NCI-H748 treated with DMSO at 0.1 percent for 48 hours (cell line): ENCODE measurements at regions not wholly inside any gene's neighbourhood (a gene's known extent, or its start where the extent isn't known, plus 50 kb on each side); places are given as distances from the start of the nearest gene placed in this dataset.

Experiments used
- DNase-seq: peaks from one replicate; lab custom pipeline; 2025; lab: John Stamatoyannopoulos, UW

DNA sequence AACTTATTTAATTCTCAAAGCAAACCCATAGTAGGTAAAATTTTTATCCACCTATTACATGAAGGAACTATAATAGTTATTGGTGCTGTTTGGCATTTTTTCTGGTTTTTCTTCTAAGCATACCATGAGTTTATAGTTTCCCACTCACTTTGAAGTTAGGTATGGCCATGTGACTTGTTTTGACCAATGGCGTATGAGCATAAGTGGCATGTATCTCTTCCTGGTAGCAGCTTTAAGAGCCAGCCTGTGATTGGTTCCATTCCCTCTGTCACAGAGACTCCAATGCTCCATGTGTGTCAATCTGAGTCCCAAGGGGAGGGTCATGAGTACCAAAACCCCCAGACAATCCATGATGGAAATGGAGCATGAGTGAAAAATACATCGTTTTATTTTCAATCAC lies 282.9 kb upstream of the N4BP1 start:
- no peak for DNase-seq

DNA sequence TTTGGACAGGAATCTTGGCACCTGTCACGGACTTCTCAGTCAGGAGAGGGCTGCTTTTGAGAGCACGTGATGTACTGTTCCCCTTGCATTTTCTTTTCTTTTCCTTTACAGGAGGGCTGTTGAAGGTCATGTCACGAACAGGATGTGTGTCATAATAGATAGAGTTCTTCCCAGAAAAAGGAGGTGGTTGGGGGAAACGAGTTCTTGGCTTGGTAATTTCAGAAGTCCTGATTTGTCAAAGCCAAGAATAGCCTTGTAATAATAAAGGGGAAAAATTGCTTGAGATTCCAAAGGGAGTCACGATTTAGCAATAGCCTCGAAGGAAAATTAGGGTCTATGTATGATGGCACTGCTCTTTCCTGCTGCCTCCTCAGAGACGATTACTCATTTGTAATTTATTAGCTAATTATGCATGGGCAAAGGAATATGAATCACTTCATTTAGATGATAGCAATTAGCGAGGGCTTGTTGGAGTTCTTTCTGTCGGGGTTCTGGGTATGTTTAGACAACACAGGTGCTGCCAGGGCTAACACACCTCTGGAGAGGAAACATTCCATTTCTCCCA lies 277.7 kb upstream of the N4BP1 start:
- no peak for DNase-seq

DNA sequence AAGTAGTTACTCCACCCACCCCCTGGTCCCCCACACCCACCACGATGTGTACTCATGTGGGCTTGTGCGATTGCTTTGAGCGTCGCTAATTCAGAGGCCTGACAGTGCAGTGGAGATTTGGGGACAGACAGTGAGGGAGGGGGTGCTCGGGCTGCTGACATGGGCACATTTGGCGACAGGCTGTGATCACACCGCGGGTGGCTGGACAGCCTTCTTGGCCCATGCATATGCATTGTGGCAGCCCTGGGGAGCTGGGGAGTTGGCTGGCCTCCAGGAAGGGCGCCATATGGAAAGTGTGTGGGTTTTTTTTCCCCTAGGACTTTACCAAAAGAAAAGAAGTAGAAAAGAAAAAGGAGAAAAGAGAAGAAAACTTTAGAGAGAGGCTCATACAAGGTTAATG lies 275.5 kb upstream of the N4BP1 start:
- no peak for DNase-seq

DNA sequence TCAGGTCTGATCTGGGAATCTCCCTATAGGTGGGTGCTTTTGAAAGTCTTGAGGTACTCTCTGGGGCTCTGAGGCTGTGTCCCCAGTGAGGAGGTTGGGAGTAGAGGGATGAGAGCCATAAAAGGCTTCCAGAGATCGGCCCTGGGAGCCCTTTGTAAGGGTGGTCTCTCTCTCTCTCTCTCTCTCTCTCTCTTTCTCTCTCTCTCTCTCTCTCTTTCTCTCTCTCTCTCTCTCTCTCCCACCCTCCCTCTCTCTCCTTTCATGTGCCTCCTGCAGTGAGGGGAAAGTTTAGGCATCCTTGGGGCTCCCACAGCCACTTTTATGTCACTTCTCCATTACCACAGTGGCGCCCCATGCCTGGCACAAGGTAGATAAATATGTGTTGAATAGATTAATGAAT lies 271.3 kb upstream of the N4BP1 start:
- no peak for DNase-seq

DNA sequence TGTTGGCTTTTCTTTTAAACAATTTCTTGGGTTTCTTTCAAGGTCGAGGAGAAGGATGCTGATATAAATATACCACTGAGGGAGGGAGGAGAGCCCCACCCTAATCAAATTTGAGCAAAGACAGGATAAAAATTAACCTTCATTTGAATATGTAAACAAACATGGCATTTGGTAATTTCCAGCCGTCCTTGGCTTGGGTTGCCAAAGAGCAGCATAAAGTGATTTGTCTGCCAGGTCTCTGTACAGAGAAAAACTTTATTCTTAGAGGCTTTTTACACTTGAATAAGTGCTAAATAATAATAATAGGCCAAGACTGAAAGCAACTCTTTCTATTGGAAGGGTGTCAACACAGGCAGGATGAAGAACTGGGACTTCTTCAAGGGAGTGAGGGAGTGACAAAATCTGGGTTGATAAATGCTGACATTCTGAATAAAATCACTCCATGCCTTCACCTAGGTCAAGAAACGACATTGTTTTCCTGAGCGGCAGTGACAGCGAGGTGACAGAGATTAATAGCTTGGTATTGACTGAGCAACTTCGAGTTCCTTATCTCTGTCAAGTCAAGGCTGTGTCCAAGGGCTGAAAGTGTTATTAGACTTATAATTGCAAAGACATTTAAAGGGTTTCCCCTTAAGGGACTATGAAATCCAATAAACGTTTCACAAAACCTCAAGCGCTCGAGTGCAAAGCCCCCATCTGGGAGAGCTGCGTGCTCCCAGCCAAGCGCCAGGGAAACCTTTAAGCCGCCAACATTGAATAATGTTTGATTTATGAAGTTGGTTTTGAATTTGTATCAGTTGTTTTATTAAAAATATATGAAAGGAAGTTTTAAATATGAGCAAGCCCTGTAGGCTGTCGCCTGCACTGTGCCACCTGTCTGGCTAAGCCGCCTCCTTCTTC lies 269.5 kb upstream of the N4BP1 start:
- no peak for DNase-seq

DNA sequence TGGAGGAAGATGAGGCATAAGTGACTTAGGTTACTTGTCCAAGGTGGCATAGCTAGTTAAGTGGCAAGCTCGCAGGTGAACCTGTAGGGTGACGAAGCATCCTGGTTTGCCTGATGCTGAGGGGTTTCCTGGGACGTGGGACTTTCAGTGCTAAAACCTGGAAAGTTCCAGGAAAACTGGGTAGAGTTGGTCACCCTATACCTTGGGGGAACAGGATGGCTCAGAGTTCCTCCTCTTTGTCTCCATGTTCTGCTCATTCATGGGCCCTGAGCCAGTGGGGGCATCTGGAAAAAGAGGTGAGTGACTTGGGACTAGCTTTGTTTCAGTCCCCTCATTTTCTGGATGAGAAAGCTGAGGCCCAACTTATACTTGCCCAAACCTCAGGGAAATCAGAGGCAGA lies 268.0 kb upstream of the N4BP1 start:
- no peak for DNase-seq

DNA sequence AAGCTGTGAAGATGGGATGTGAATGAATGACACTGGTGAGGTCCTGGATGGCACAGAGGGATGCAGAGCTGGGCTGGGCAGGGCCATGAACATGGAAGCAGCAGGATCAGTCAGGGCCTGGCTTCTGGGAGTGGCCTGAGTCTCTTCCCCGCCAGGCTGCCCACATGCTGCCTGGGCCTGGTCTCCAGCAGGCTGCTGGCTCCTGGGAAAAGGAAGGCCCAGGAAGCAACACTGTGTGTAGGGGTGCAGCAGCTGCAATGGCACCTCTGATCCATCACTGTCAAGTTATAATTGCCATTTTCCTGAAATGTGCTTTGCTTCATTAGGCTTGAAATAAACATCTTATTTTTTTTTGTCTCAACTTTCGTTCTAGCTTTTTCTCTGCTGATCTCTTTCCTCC lies 260.2 kb upstream of the N4BP1 start:
- DNase-seq, result no peak

DNA sequence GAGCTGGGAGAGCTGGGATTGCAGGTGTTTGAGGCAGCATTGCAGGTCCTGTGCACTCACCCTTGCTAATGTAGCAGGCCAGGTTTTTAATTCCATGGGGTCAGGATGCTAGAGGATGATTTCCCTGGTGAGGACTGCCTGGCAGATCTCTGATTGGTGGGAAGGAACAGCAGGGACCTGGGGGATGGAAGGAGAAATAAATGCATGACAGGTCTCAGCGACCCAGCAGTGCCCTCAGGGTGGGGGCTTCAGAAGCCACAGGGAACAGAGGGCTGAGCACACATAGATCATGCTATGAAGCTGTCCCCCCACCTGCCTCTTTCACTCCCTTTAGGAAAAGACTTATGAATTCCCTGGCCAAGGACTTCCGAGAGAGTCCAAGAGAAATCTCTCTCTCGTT lies 255.5 kb upstream of the N4BP1 start:
- no peak for DNase-seq

DNA sequence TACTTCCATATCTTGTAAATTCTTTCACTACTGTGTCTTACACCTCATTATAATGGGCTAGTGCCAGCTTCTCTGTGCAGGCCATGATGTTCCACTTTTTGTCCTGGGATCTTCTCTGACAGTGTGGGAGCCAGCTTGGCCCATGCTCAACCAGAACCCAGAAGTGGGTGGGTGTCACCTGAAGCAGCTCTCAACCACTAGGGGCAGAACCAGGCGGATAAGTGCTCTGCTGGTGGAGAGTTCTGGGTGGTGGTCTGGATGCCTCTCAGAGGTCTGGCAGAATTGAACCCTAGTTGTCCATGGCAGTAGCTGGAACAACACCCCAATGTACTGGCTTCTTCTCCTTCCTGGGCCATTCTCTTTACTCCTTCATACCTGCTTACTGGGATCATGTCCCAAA lies 254.1 kb upstream of the N4BP1 start:
- DNase-seq, result no peak

DNA sequence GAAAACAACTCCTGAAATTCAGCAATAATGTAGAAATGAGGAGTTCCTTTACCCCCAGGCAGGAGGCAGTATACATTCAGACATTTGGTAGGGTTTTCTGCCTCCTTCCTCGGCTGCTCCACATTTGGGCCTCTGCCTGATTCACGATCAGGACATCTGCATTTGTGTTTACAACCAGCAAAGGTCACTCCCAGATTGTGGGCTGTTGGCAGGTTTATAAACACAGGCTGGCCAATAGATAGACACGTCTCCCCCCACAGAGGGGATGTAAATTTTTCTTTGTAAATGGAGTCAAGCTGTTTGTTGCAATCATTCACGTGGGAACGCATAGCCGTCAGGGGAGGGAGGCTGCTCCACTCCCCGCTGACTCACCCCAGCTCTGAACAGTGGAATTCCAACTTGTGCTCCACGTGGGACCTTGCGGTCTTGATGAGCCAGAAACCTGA lies 252.1 kb upstream of the N4BP1 start:
- DNase-seq, result no peak

DNA sequence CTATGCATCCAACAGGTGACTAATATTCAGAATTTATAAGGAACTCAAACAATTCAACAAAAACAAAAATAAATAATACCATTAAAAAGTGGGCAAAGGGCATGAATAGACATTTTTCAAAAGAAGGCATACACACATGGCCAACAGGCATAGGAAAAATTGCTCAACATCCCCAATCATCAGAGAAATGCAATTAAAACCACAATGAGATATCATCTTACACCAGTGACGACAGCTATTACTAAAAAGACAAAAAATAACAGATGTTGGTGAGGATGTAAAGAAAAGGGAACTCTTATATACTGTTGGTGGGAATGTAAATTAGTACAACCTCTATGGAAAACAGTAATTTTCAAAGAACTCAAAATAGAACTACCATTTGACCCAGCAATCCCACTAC lies 250.4 kb upstream of the N4BP1 start:
- no peak for DNase-seq

DNA sequence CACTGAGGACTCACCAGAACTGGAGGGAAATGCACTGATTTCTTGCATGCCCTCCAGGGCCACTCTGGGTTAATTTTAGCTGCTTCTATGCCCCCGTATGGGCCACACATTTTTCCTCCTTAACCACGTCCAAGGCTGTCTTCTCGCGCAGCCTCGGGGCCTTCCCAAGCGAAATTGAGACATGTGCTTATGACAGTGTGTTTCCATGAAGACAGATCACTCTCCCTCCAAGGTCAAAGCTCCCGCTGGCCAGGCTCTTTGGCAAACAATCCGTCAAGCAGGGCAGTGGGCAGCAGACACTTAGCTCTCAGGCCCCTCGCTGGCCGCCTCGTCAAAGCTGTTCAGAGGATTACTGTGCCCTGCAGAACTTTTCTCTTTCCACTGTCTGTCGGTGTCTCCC lies 243.0 kb upstream of the N4BP1 start:
- no peak for DNase-seq

DNA sequence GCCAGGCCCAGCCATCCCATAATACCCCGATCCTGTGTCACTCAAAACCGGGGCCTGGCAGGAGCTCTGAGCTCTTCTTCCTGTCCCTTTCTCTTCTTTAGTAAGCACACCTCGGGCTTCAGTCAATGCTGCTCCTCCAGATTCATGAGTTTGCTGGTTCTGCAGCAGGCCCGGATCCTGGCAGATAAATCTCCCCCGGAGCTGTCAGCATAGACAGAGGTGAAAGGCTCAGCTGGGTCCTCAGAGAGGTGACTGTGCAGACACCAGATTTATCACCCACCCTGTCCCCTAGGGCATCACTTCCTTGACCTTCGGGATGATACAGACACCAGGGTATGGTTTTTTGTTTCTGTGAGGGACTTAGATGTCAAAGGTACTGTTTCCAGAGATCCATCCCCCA lies 242.5 kb upstream of the N4BP1 start:
- DNase-seq, result no peak

DNA sequence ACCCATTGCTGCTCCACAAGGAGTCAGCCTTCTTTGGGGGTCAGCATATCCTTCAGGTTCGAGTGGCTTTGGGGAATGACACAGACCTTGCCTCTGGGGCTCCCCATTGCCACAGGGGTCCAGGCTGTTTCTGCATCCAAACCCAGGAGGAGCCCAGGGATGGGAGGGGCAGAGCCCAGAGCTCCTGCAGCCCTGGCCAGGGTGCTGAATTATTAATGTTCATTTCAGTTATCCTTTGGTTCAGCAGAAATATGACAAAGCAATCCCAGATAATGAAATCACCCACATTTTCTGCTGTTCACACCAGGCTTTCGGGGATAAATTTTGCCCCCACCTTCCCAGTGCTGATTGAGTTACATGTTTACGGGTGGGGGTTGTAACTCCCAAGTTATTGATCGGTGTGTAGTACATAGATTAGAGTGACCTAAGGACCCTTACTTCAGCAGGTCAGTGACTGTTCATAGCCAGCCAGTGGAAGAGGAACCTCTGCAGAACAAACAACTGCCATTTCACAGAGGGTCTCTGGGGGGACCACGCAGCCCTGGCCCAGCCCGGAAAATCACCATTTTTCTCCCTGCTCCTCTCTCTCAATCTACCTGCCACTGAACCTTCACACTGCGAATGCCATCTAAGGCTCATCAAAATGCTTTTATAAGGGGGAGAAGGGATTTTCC lies 240.3 kb upstream of the N4BP1 start:
- DNase-seq, result no peak

DNA sequence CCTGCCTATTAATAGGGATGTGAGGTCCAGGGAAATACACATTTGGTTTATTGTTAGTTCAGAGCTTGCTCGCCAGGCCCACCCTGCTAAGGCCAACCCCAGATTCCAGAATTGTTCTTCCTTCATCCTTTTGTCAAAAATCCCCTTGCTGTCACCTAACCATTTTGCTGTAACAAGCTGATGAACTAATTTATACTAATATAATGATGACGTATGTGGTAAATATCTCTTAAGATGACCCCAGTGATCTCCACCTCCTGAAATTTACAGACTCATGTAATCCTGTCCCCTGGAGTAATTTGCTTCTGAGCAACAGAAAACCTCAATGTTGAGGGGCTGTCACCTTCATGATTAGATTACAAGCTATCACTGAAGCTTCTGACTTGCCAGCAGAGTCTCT lies 236.3 kb upstream of the N4BP1 start:
- DNase-seq, result no peak

DNA sequence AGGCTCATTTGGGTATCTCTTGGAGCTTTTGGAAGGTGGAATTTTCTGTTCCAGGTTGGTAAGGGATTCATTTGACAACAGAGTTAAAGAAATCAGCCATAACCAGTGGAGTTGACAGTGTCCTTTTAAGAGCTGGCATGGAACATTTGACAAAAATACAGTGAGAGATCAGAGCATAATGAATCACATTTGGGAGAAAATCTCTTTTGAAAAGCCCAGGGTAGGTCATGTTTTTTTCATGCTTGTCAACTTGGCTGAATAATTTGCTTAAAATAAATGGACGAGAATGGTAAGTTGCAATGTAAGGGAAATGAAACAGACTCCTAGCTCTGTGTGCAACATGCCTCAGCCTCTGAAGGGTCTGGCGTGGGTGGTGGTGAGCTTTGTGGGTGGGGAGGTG lies 235.3 kb upstream of the N4BP1 start:
- no peak for DNase-seq

DNA sequence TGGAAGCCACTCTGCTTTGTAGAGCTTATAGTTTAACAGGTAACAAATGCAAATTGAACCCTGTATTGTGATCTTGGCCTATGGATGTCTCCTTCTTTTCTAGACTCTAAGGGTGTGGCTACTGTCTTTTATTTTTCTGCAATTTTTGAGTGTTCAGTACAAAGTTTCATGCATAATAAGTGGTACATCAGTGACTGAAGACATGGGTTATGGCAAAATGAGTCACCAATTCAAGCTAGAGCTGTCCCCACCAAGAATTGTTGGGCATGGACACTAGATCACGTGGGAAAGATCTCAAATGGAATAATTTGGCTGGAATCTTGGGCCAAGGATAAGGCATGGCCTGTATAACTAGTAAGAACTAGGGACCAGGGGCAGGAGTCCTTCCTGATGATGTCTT lies 228.4 kb upstream of the N4BP1 start:
- DNase-seq, result no peak

DNA sequence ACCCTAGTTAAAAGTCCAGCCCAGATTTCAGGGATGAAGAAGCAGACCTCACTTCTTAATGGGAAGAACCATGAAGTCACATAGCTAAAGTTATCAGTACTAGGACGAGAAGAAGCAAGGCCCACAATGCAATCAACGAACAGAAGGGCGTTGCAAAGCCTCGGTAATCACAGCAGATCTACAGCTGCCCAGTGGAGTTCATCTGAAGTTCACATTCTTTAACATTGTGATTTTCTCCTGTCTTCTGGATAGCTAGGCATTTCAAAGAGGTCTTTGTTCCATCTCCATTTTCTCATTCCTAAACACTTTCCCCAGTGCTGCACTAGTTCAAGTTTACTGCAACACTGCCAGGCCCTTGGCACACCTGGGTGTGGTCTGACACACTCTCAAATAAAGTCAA lies 226.7 kb upstream of the N4BP1 start:
- no peak for DNase-seq

DNA sequence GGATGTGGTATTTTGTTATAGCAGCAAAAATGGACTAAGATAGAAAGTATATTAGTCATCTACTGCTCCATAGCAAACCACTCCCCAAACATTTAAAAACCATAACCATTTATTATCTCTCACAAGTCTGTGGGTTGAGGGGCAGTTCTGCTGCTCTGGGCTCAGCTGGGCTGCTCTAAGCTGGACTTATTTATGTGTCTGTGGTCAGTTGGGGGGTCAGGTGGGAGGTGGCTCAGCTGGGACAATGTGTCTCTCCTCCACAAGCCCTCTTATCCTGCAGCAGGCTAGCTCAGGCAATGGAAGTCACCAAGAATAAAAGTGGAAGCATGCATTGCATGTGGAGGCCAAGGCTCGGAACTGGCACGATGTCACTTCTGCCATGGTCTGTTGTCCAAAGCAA lies 226.1 kb upstream of the N4BP1 start:
- DNase-seq, result no peak

DNA sequence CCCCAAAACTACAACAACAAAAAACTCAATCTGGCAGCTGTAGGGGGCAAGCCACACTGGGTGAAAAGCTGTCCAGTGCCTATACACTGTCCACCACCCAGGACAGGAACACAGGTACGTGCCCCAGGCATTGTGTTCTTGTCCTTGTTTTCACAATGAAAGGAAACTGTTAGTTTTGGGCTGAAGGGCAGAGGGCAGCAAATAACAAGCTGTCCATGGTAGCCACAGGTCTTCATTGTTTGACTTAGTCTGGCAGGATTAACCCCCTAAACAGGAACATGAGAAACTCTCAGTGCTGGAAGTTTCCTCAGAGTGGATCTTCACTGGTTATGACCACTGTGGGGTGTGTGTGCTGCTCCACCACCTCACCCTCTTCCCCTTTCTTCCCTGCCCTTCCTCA lies 224.6 kb upstream of the N4BP1 start:
- DNase-seq, result no peak

DNA sequence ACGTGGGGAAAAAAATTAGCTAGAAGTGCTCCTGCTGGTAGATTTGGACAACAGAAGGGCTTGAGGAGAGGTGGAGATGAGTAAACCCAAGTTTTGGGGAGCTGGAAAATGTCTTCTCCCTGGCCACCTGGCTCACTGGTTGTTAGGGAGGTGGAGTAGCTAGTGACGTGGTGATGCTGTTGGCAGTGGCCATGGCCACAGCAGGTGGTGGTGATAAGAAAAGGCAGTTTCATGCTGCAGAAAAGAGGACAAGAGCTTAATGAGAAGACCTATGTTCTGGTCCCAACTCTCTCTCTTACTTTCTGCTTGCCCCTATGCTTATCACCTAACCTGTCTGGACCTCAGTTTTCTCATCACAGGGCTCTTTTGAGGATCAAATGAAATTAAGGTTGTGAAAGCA lies 223.5 kb upstream of the N4BP1 start:
- no peak for DNase-seq

DNA sequence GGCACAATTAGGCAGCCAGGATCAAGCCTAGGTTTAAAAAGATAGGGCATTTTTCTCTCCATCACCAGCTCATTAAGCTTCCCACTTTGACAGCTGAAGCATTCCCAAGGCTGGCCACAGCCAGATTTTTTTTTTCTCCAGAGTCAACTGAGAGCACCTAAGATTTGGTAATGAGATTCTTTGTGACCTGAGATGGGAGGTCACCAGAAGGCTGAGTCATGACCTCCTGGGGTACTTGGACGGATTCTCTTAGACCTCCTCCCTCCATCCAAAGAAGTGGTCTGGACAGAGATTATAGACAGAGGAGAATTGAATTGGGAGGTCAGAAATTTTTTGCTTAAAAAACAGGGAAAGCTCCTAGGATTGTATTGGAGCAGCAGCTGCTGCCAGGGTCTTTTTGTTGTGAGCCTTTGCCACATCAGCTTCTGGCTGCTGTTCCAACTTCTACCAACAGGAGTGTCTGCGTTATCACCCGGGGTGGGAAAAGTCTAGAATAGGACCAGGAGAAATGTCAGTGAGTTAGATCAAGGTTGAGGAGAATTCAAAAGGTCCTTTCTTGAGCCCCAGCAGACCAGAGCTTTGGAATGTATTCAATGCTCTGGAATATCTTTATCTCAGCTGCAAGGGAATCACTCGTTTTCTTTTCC lies 221.2 kb upstream of the N4BP1 start:
- DNase-seq, result no peak
